Hepatocyte (in vitro differentiated cells): ENCODE measurements at regions not wholly inside any gene's neighbourhood (a gene's known extent, or its start where the extent isn't known, plus 50 kb on each side); places are given as distances from the start of the nearest gene placed in this dataset.
A peak's percentile ranks its signal among the peaks of the same experiment; 100 is the strongest.

ENCODE experiments used
- DNase-seq: peaks from one replicate; pipeline ENCODE4 v3.0.0-alpha.2; 2016; ENCODE audit warnings: low spot score
- H2AFZ ChIP-seq: fragments of 200-600 bp; sonication (generic); 2 replicates; pipeline ENCODE4 v1.6.0; 2016; ENCODE audit warnings: antibody characterized with exemption, mild to moderate bottlenecking
- H3K27ac ChIP-seq: fragments of 200-600 bp; sonication (generic); 2 replicates; pipeline ENCODE4 v1.5.1; 2016; ENCODE audit warnings: mild to moderate bottlenecking
- H3K27me3 ChIP-seq: fragments of 200-600 bp; sonication (generic); 2 replicates; pipeline ENCODE4 v1.6.1; 2016
- H3K36me3 ChIP-seq: fragments of 200-600 bp; sonication (generic); replicated peaks from 2 replicates; pipeline ENCODE4 v1.5.1; 2016; ENCODE audit warnings: low read depth; ENCODE audit not compliant: insufficient read depth
- H3K4me1 ChIP-seq: fragments of 200-600 bp; sonication (generic); 2 replicates; pipeline ENCODE4 v1.5.1; 2016; ENCODE audit warnings: mild to moderate bottlenecking, moderate library complexity; ENCODE audit not compliant: insufficient read depth
- H3K4me2 ChIP-seq: fragments of 200-600 bp; sonication (generic); 2 replicates; pipeline ENCODE4 v1.6.0; 2016
- H3K4me3 ChIP-seq: fragments of 200-600 bp; sonication (generic); 2 replicates; pipeline ENCODE4 v1.5.1; 2016; ENCODE audit warnings: mild to moderate bottlenecking
- H3K79me2 ChIP-seq: fragments of 200-600 bp; sonication (generic); 2 replicates; pipeline ENCODE4 v1.6.0; 2017; ENCODE audit warnings: mild to moderate bottlenecking
- H3K9me2 ChIP-seq: fragments of 200-600 bp; sonication (generic); replicated peaks from 2 replicates; pipeline ENCODE4 v1.6.0; 2017; ENCODE audit warnings: mild to moderate bottlenecking; ENCODE audit not compliant: insufficient read depth
- H3K9me3 ChIP-seq: fragments of 200-600 bp; sonication (generic); 2 replicates; pipeline ENCODE4 v1.5.1; 2016; ENCODE audit warnings: low read depth, mild to moderate bottlenecking
- H4K20me1 ChIP-seq: fragments of 200-600 bp; sonication (generic); 2 replicates; pipeline ENCODE4 v1.6.0; 2016; ENCODE audit warnings: mild to moderate bottlenecking; ENCODE audit not compliant: insufficient read depth, poor library complexity, severe bottlenecking
- CTCF ChIP-seq: fragments of 200-600 bp; sonication (generic); IDR thresholded peaks from 2 replicates; pipeline ENCODE4 v1.5.1; 2016; ENCODE audit warnings: antibody characterized with exemption, mild to moderate bottlenecking; ENCODE audit not compliant: poor library complexity
- EZH2 ChIP-seq: fragments of 200-600 bp; sonication (generic); IDR thresholded peaks from 2 replicates; pipeline ENCODE4 v1.6.1; 2016; ENCODE audit warnings: antibody characterized with exemption, mild to moderate bottlenecking, borderline replicate concordance
- EZH2phosphoT487 ChIP-seq: fragments of 200-600 bp; sonication (generic); IDR thresholded peaks from one replicate; pipeline ENCODE4 v1.6.1; 2018; ENCODE audit warnings: antibody characterized with exemption, mild to moderate bottlenecking, low read depth, moderate library complexity; ENCODE audit not compliant: unreplicated experiment, severe bottlenecking
- WGBS: methylation state at CpG from one replicate; pipeline ENCODE4 v1.1.6; 2016; ENCODE audit warnings: low lambda C conversion rate; ENCODE audit errors: missing lambda C conversion rate; 5-methylcytosine and 5-hydroxymethylcytosine counted together

DNA sequence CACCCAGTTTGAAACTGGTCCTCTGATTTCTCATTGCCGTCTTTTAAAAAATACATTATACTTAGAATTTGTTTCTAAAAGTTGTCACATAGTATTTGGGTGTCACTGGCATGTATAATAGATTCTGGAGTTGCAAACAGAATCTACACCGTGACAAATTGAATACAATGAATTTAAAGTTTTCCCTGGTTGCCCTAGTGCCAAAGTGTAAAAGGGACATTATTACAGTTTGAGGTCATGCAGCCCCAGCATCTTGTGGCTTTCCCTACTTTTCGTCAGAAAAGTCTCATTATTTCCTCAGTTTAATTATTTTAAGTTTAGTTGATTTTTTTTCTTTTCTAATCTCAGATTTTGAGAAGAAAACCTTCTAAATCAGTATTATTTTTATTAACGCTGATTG lies 155.9 kb downstream of the DISP1 start:
- H3K9me2 ChIP-seq: no peaks in the 10 kb centered on the region
- no peak overlapping the region for H3K4me2 ChIP-seq
- WGBS: 71% methylated on average over 4 of the region's 4 CpGs
- no peaks in the 10 kb centered on the region for H3K36me3 ChIP-seq
- H3K9me3 ChIP-seq: no peaks in the 10 kb centered on the region
- no peaks in the 10 kb centered on the region for H3K4me1 ChIP-seq
- no peak overlapping the region for H3K27ac ChIP-seq
- no peaks in the 10 kb centered on the region for H3K27me3 ChIP-seq
- no peaks in the 10 kb centered on the region for H3K79me2 ChIP-seq
- no peak for TF ChIP-seq EZH2phosphoT487
- no peak for TF ChIP-seq EZH2
- no peak for TF ChIP-seq CTCF
- H3K4me3 ChIP-seq: no peak overlapping the region
- no peak overlapping the region for H2AFZ ChIP-seq
- DNase-seq: no peak
- H4K20me1 ChIP-seq: no peaks in the 10 kb centered on the region

DNA sequence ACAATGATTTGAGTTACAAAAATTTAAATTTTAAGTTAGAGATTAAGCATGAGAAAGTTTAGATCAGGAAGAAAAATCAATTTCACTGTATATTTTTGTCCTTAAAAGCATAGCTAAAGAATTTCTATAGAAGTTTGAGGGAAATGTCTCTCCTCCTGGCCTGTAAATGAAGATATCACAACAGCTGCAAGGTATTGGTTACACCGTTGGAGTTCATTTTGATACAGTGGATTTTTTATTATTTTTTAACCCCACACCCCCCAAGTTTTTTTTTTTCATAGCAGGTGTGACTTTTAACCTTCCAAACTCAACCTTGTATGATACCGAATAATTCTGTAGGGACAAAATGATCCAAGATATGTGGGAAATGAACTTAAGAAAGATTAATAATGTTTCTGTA lies 156.3 kb downstream of the DISP1 start:
- Histone ChIP-seq H3K4me1 (no peaks in the 10 kb centered on the region), H3K9me3 (no peaks in the 10 kb centered on the region), H3K4me3 (no peak overlapping the region), H3K9me2 (no peaks in the 10 kb centered on the region), H2AFZ (no peak overlapping the region), H3K27me3 (no peaks in the 10 kb centered on the region), H3K79me2 (no peaks in the 10 kb centered on the region), H3K36me3 (no peaks in the 10 kb centered on the region), H4K20me1 (no peaks in the 10 kb centered on the region), H3K4me2 (no peak overlapping the region), H3K27ac (no peak overlapping the region)
- DNase-seq: no peak
- 95% methylated on average over 2 of the region's 2 CpGs for WGBS
- TF ChIP-seq CTCF: no peak
- no peak for TF ChIP-seq EZH2
- no peak for TF ChIP-seq EZH2phosphoT487

DNA sequence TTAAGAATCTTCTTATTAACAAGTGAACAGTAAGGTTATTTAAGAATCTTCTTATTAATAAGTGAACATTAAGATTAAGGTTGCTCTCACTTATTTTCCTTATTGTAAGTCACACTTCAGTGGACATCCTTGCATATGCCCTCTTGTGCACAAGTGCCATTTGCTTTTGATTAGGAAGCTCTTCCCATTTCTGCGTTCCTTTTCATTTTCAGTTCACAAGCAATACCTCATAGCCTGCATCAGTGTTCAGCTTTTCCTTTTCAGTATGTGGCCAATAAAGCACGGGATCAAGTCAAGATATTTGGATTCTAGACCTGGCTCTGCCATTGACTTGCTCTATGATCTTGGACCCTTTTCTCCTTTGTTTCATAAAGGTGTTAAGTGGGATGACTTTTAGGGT lies 158.7 kb downstream of the DISP1 start:
- Histone ChIP-seq H3K27me3 (no peaks in the 10 kb centered on the region), H3K36me3 (no peaks in the 10 kb centered on the region), H3K9me2 (no peaks in the 10 kb centered on the region), H3K4me3 (no peak overlapping the region), H3K27ac (peak overlapping the region; percentile 53), H2AFZ (no peak overlapping the region), H4K20me1 (no peaks in the 10 kb centered on the region), H3K4me1 (no peaks in the 10 kb centered on the region), H3K9me3 (no peaks in the 10 kb centered on the region), H3K4me2 (no peak overlapping the region), H3K79me2 (no peaks in the 10 kb centered on the region)
- TF ChIP-seq EZH2phosphoT487: no peak
- no peak for TF ChIP-seq EZH2
- no peak for TF ChIP-seq CTCF
- 76% methylated on average over 2 of the region's 2 CpGs for whole genome bisulfite sequencing
- DNase-seq: no peak

GRCh38 chr1:222974496-222974895 lies 159.7 kb downstream of the DISP1 start:
- H3K4me3 ChIP-seq: no peak overlapping the region
- no peaks in the 10 kb centered on the region for H3K4me1 ChIP-seq
- no peaks in the 10 kb centered on the region for H4K20me1 ChIP-seq
- H3K27me3 ChIP-seq: no peaks in the 10 kb centered on the region
- no peak overlapping the region for H2AFZ ChIP-seq
- WGBS: 57% methylated on average over 3 of the region's 3 CpGs
- H3K4me2 ChIP-seq: no peak overlapping the region
- no peaks in the 10 kb centered on the region for H3K9me2 ChIP-seq
- TF ChIP-seq EZH2phosphoT487 (no peak), CTCF (no peak), EZH2 (no peak)
- no peaks in the 10 kb centered on the region for H3K36me3 ChIP-seq
- peak; percentile 14 for DNase-seq
- peak overlapping the region; percentile 53 for H3K27ac ChIP-seq
- H3K79me2 ChIP-seq: peaks cover 6% of the 10 kb centered on the region
- H3K9me3 ChIP-seq: no peaks in the 10 kb centered on the region
